ENCODE measurements at regions not wholly inside any gene's neighbourhood (a gene's known extent, or its start where the extent isn't known, plus 50 kb on each side); places are given as distances from the start of the nearest gene placed in this dataset.

GRCh38 chr14:83697099-83697498, 1832.8 kb upstream of the FLRT2 start:
- Histone ChIP-seq H3K36me3 (no peaks in the 10 kb centered on the region), H3K4me3 (no peak overlapping the region), H3K9me3 (no peaks in the 10 kb centered on the region), H3K27ac (no peak overlapping the region), H3K4me1 (no peaks in the 10 kb centered on the region), H3K27me3 (no peaks in the 10 kb centered on the region)
- ATAC-seq (ENCODE audit: low FRiP score in 2 of 2) (no peak), DNase-seq (no peak)
- no peak for TF ChIP-seq POLR2AphosphoS5 (IDR thresholded peaks at IDR 0.05)
- TF ChIP-seq POLR2A (IDR thresholded peaks at IDR 0.05): no peak
- TF ChIP-seq CTCF (IDR thresholded peaks at IDR 0.05): no peak
- no peak for TF ChIP-seq EP300 (IDR thresholded peaks at IDR 0.05)

GRCh38 chr14:83702619-83703018, 1827.3 kb upstream of the FLRT2 start:
- Histone ChIP-seq H3K4me1 (no peaks in the 10 kb centered on the region), H3K27me3 (no peaks in the 10 kb centered on the region), H3K27ac (no peak overlapping the region), H3K9me3 (no peaks in the 10 kb centered on the region), H3K4me3 (no peak overlapping the region), H3K36me3 (no peaks in the 10 kb centered on the region)
- DNase-seq (no peak), ATAC-seq (ENCODE audit: low FRiP score in 2 of 2) (no peak)
- no peak for TF ChIP-seq CTCF (IDR thresholded peaks at IDR 0.05)
- TF ChIP-seq EP300 (IDR thresholded peaks at IDR 0.05): no peak
- TF ChIP-seq POLR2AphosphoS5 (IDR thresholded peaks at IDR 0.05): no peak
- no peak for TF ChIP-seq POLR2A (IDR thresholded peaks at IDR 0.05)
- WGBS, 2 donors: 69 to 78% methylated on average over 1 of the region's 1 CpG

GRCh38 chr14:83706231-83706954, 1823.6 kb upstream of the FLRT2 start:
- Histone ChIP-seq H3K4me3 (no peak overlapping the region), H3K4me1 (no peaks in the 10 kb centered on the region), H3K27me3 (no peaks in the 10 kb centered on the region), H3K9me3 (no peaks in the 10 kb centered on the region), H3K36me3 (no peaks in the 10 kb centered on the region), H3K27ac (no peak overlapping the region)
- ATAC-seq (ENCODE audit: low FRiP score in 2 of 2) (no peak), DNase-seq (no peak)
- 66 to 67% methylated on average over 4 of the region's 4 CpGs for whole genome bisulfite sequencing, 2 donors
- TF ChIP-seq POLR2AphosphoS5 (IDR thresholded peaks at IDR 0.05): no peak
- TF ChIP-seq CTCF (IDR thresholded peaks at IDR 0.05): no peak
- no peak for TF ChIP-seq POLR2A (IDR thresholded peaks at IDR 0.05)
- TF ChIP-seq EP300 (IDR thresholded peaks at IDR 0.05): no peak

- Histone ChIP-seq H3K4me3 (no peak overlapping the region), H3K9me3 (no peaks in the 10 kb centered on the region), H3K36me3 (no peaks in the 10 kb centered on the region), H3K27ac (no peak overlapping the region), H3K4me1 (no peaks in the 10 kb centered on the region), H3K27me3 (no peaks in the 10 kb centered on the region)
- no peak for DNase-seq
- 45 to 65% methylated on average over 2 of the region's 2 CpGs for WGBS, 2 donors
- ATAC-seq (ENCODE audit: low FRiP score in 2 of 2): no peak
- TF ChIP-seq CTCF (IDR thresholded peaks at IDR 0.05) (no peak), POLR2A (IDR thresholded peaks at IDR 0.05) (no peak), EP300 (IDR thresholded peaks at IDR 0.05) (no peak), POLR2AphosphoS5 (IDR thresholded peaks at IDR 0.05) (no peak)
Observed at GRCh38 chr14:83707056-83707455, 1822.9 kb upstream of the FLRT2 start.

- Histone ChIP-seq H3K4me1 (no peaks in the 10 kb centered on the region), H3K36me3 (no peaks in the 10 kb centered on the region), H3K9me3 (no peaks in the 10 kb centered on the region), H3K27me3 (no peaks in the 10 kb centered on the region), H3K4me3 (no peak overlapping the region), H3K27ac (no peak overlapping the region)
- TF ChIP-seq POLR2AphosphoS5 (IDR thresholded peaks at IDR 0.05) (no peak), EP300 (IDR thresholded peaks at IDR 0.05) (no peak)
- no peak for ATAC-seq (ENCODE audit: low FRiP score in 2 of 2)
- DNase-seq: no peak
Observed at GRCh38 chr14:83709116-83709515, 1820.8 kb upstream of the FLRT2 start.

All from upper lobe of left lung (tissue), 6 donors.